ENCODE measurements at regions not wholly inside any gene's neighbourhood (a gene's known extent, or its start where the extent isn't known, plus 50 kb on each side); places are given as distances from the start of the nearest gene placed in this dataset.

DNA sequence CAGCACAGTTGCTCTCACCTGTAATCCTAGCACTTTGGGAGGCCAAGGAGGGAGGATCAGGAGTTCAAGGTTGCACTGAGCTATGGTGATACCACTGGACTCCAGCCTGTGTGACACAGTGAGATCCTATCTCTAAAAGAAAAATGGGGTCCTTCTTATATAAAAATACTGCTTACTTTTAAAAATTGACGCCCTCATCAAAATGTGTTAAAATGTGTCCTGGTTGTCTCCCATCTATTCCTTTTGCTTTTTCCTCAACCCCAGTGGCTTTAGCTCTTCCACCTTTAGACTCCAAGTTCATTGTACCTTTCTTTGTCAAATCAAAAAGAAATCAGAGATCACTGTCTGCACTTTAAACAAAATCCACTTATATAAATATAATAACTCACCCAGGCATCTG lies 60.3 kb upstream of the GPD1L start:
- no peak for TF ChIP-seq CTCF (IDR thresholded peaks at IDR 0.05)
- TF ChIP-seq EZH2 (IDR thresholded peaks at IDR 0.05) = no peak
- TF ChIP-seq EZH2phosphoT487 (IDR thresholded peaks at IDR 0.05) = no peak

Measured in neural progenitor cell (in vitro differentiated cells).